ENCODE measurements at regions not wholly inside any gene's neighbourhood (a gene's known extent, or its start where the extent isn't known, plus 50 kb on each side); places are given as distances from the start of the nearest gene placed in this dataset.

DNA sequence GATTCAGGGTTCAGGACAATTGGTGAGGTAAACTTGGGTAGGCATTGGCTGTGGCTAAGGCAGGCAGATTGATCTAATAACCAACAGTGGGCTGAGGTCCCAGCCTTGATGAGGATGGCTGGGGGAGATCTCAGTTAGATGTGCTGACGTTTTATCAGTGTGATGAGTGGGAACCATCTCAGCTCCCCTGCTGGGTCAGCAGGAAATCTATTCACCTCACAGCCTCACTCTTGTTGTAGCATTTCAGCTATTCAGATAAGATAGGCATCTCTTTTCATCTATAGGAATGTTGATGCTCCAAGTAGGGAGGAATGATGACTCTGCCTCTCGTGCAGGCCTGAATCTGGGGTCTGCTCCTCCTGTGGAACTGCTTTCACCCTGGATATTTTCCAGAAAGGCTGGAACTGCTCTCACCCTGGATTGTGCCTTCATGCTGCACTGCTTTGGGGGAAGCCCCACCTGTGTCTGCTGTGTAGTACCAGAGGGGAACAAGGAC, 973.7 kb downstream of the NSUN3 start:
- no peak overlapping the region for H3K27ac ChIP-seq (ENCODE audit: low read depth, low read length)
- H3K9me2 ChIP-seq (ENCODE audit: insufficient read depth): no peaks in the 10 kb centered on the region
- H3K79me2 ChIP-seq (ENCODE audit: insufficient read depth, low read length): no peaks in the 10 kb centered on the region
- peaks cover 12 to 16% of the 10 kb centered on the region in 2 experiments; a peak in 3 of 4 replicates for H3K9me3 ChIP-seq (ENCODE audit: control insufficient read depth in 1 of 2, insufficient read depth in 1 of 2, low read depth in 1 of 2, low read length in 2 of 2)
- DNase-seq (ENCODE audit: low read depth, low spot score) (no peak), ATAC-seq (no peak)
- no peak overlapping the region for H3K4me2 ChIP-seq (ENCODE audit: low read length)
- no peak overlapping the region for H3K4me3 ChIP-seq (replicated peaks in 1 of 2; ENCODE audit: low read depth in 1 of 2, low read length in 2 of 2)
- no peaks in the 10 kb centered on the region for H4K20me1 ChIP-seq (ENCODE audit: insufficient read depth)
- H2AFZ ChIP-seq (ENCODE audit: low read depth, low read length, poor library complexity, severe bottlenecking): no peak overlapping the region
- no peak for TF ChIP-seq RAD21 (IDR thresholded peaks at IDR 0.05; ENCODE audit: low read depth)
- no peak for TF ChIP-seq POLR2A (IDR thresholded peaks at IDR 0.05; ENCODE audit: borderline replicate concordance, extremely low read depth, insufficient read depth, insufficient read length)
- TF ChIP-seq, protein P1, sequence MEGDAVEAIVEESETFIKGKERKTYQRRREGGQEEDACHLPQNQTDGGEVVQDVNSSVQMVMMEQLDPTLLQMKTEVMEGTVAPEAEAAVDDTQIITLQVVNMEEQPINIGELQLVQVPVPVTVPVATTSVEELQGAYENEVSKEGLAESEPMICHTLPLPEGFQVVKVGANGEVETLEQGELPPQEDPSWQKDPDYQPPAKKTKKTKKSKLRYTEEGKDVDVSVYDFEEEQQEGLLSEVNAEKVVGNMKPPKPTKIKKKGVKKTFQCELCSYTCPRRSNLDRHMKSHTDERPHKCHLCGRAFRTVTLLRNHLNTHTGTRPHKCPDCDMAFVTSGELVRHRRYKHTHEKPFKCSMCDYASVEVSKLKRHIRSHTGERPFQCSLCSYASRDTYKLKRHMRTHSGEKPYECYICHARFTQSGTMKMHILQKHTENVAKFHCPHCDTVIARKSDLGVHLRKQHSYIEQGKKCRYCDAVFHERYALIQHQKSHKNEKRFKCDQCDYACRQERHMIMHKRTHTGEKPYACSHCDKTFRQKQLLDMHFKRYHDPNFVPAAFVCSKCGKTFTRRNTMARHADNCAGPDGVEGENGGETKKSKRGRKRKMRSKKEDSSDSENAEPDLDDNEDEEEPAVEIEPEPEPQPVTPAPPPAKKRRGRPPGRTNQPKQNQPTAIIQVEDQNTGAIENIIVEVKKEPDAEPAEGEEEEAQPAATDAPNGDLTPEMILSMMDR (IDR thresholded peaks at IDR 0.05 in 2 of 3, conservative IDR thresholded peaks at IDR 0.05 in 1 of 3; ENCODE audit: borderline replicate concordance in 1 of 3, insufficient read depth in 1 of 3, low read depth in 2 of 3, low read length in 2 of 3): no peak
- no peak for TF ChIP-seq FOSL1 (IDR thresholded peaks at IDR 0.05; ENCODE audit: low read depth)
- no peak for TF ChIP-seq YY1 (IDR thresholded peaks at IDR 0.05; ENCODE audit: extremely low read depth, insufficient replicate concordance, low read depth, low read length)
- no peak for TF ChIP-seq ZFX (IDR thresholded peaks at IDR 0.05)
- no peak for TF ChIP-seq ELF1 (IDR thresholded peaks at IDR 0.05; ENCODE audit: borderline replicate concordance, low read depth)
- no peak for TF ChIP-seq CEBPB (IDR thresholded peaks at IDR 0.05; ENCODE audit: low read depth)
- TF ChIP-seq JUND (IDR thresholded peaks at IDR 0.05): no peak
- TF ChIP-seq, protein P2, sequence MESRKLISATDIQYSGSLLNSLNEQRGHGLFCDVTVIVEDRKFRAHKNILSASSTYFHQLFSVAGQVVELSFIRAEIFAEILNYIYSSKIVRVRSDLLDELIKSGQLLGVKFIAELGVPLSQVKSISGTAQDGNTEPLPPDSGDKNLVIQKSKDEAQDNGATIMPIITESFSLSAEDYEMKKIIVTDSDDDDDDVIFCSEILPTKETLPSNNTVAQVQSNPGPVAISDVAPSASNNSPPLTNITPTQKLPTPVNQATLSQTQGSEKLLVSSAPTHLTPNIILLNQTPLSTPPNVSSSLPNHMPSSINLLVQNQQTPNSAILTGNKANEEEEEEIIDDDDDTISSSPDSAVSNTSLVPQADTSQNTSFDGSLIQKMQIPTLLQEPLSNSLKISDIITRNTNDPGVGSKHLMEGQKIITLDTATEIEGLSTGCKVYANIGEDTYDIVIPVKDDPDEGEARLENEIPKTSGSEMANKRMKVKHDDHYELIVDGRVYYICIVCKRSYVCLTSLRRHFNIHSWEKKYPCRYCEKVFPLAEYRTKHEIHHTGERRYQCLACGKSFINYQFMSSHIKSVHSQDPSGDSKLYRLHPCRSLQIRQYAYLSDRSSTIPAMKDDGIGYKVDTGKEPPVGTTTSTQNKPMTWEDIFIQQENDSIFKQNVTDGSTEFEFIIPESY (IDR thresholded peaks at IDR 0.05; ENCODE audit: extremely low read depth, insufficient replicate concordance, low read length): no peak
- TF ChIP-seq EZH2 (IDR thresholded peaks at IDR 0.05): no peak
- no peak for TF ChIP-seq POLR2AphosphoS5 (IDR thresholded peaks at IDR 0.05; ENCODE audit: low read depth, low read length)
- TF ChIP-seq SP1 (IDR thresholded peaks at IDR 0.05; ENCODE audit: low read depth): no peak
- no peak for TF ChIP-seq EZH2phosphoT487 (IDR thresholded peaks at IDR 0.05; ENCODE audit: borderline replicate concordance)
- TF ChIP-seq EGR1 (IDR thresholded peaks at IDR 0.05; ENCODE audit: low read depth): no peak
- no peak for TF ChIP-seq ZNF274 (IDR thresholded peaks at IDR 0.05; ENCODE audit: low read depth, low read length)
- no peak for TF ChIP-seq SRF (IDR thresholded peaks at IDR 0.05; ENCODE audit: low read depth)
- no peak for TF ChIP-seq TCF7L2 (IDR thresholded peaks at IDR 0.05; ENCODE audit: borderline replicate concordance, extremely low read depth, insufficient read depth, insufficient read length)
- CTCF ChIA-PET: no interaction called here
- POLR2A ChIA-PET: no interaction called here
- no TSS peak for BruUV-seq (replicated peaks)
- no peaks in the 10 kb centered on the region for H3K4me1 ChIP-seq (ENCODE audit: control insufficient read depth in 1 of 2, insufficient read depth in 2 of 2, low read length in 2 of 2)
- intact Hi-C loops (cut with micrococcal nuclease): no loop called here
- RAD21 ChIA-PET (ENCODE audit: low non-redundant PET in 1 of 2, low total read pairs in 2 of 2, uncharacterized antibody in 2 of 2, unreplicated experiment in 2 of 2): no interaction called here
- H3K27me3 ChIP-seq (ENCODE audit: insufficient read depth, low read length): no peaks in the 10 kb centered on the region
- no peak overlapping the region for H3K9ac ChIP-seq (ENCODE audit: low read length)
- H3K36me3 ChIP-seq (ENCODE audit: control insufficient read depth in 1 of 2, insufficient read depth in 2 of 2, low read length in 2 of 2): no peaks in the 10 kb centered on the region
